GM18907 (cell line): ENCODE measurements at regions not wholly inside any gene's neighbourhood (a gene's known extent, or its start where the extent isn't known, plus 50 kb on each side); places are given as distances from the start of the nearest gene placed in this dataset.

Experiments
- ATAC-seq: cut with Tn5 transposase; IDR thresholded peaks from one replicate; pipeline ENCODE4 v1.9.1; 2021; ENCODE audit warnings: mild to moderate bottlenecking, moderate library complexity; ENCODE audit not compliant: unreplicated experiment

GRCh38 chr6:104126315-104127005, 733.3 kb downstream of the HACE1 start:
- no peak for ATAC-seq

GRCh38 chr6:104123227-104123626, 736.5 kb downstream of the HACE1 start:
- no peak for ATAC-seq

- ATAC-seq, result no peak
Observed at GRCh38 chr6:104118274-104118673, 741.4 kb downstream of the HACE1 start.

- ATAC-seq, result no peak
Observed at GRCh38 chr6:104109806-104110205, 749.9 kb downstream of the HACE1 start.

- no peak for ATAC-seq
Observed at GRCh38 chr6:104108634-104109033, 751.1 kb downstream of the HACE1 start.

- no peak for ATAC-seq
Observed at GRCh38 chr6:104095661-104096416, 763.9 kb downstream of the HACE1 start.

GRCh38 chr6:104087765-104088164, 772.0 kb downstream of the HACE1 start:
- ATAC-seq, result no peak

GRCh38 chr6:104068281-104068680, 791.4 kb downstream of the HACE1 start:
- no peak for ATAC-seq

GRCh38 chr6:104064876-104065275, 794.8 kb downstream of the HACE1 start:
- no peak for ATAC-seq

- no peak for ATAC-seq
Observed at GRCh38 chr6:104050455-104050854, 809.3 kb downstream of the HACE1 start.

GRCh38 chr6:104046426-104046825, 813.3 kb downstream of the HACE1 start:
- ATAC-seq, result no peak

- ATAC-seq, result no peak
Observed at GRCh38 chr6:104031346-104031745, 828.4 kb downstream of the HACE1 start.

- no peak for ATAC-seq
Observed at GRCh38 chr6:104022126-104022525, 837.6 kb downstream of the HACE1 start.

- ATAC-seq, result no peak
Observed at GRCh38 chr6:104019075-104019753, 840.5 kb downstream of the HACE1 start.

- ATAC-seq, result no peak
Observed at GRCh38 chr6:104017410-104018381, 842.0 kb downstream of the HACE1 start.

- no peak for ATAC-seq
Observed at GRCh38 chr6:104014163-104014959, 845.4 kb downstream of the HACE1 start.

- ATAC-seq, result no peak
Observed at GRCh38 chr6:104013312-104013971, 846.3 kb downstream of the HACE1 start.

GRCh38 chr6:104010897-104011296, 848.8 kb downstream of the HACE1 start:
- no peak for ATAC-seq

GRCh38 chr6:104003803-104004516, 855.8 kb downstream of the HACE1 start:
- ATAC-seq, result no peak
